ES-I3 (cell line): ENCODE measurements at regions not wholly inside any gene's neighbourhood (a gene's known extent, or its start where the extent isn't known, plus 50 kb on each side); places are given as distances from the start of the nearest gene placed in this dataset.

Source experiments
- H3K36me3 ChIP-seq: 2 replicates; pipeline ENCODE4 v1.6.1; 2013; ENCODE audit warnings: mild to moderate bottlenecking, low read length, control low read depth, moderate library complexity; ENCODE audit not compliant: insufficient read depth
- H3K4me1 ChIP-seq: 2 replicates; pipeline ENCODE4 v1.6.1; 2013; ENCODE audit warnings: mild to moderate bottlenecking, control low read depth, low read length; ENCODE audit not compliant: insufficient read depth
- H3K9ac ChIP-seq: 2 replicates; pipeline ENCODE4 v1.6.1; 2013; ENCODE audit warnings: low read depth, mild to moderate bottlenecking, low read length, moderate library complexity
- H3K9me3 ChIP-seq: 2 replicates; pipeline ENCODE4 v1.6.1; 2013; ENCODE audit warnings: mild to moderate bottlenecking, low read length, moderate library complexity; ENCODE audit not compliant: control insufficient read depth, insufficient read depth

DNA sequence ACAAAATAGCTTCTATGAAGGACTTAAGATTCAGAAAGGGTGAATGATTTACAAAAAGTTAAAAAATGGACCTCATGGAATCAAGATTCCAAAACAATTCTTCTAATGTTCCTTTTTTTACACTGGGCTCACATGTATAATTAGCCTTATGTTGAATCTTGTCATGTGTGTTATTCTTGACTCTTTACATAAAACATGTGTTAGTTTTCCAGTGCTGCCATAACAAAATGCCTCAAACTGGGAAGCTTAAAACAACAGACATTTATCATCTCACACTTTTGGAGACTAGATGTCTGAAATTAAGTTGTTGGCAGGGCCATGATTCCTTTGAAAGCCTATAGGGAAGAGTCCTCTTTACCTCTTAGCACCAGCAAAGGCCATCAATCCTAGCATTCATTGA is 192.5 kb upstream of the SORCS1 start:
- no peak overlapping the region for H3K9ac ChIP-seq
- H3K9me3 ChIP-seq, result no peaks in the 10 kb centered on the region
- H3K36me3 ChIP-seq, result no peaks in the 10 kb centered on the region
- H3K4me1 ChIP-seq, result no peaks in the 10 kb centered on the region

DNA sequence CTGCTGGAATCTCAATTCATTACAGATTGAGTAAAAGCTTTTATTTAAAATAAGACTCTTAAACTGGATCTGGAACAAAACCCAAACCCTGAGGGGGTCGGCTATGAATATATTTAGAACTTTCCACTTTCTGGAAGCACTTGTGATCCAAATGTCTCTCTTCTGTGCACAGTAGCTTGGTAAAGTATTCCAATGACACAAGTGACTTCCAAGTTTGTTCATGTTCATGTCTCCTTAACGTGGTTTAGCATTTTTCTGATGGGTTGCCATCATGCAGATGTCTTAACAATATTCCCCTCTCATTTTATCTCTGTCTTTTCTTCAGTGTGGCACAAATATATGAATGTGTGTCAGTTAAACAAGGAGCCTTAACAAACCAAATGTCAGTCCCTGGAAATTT is 191.9 kb upstream of the SORCS1 start:
- Histone ChIP-seq H3K9me3 (no peaks in the 10 kb centered on the region), H3K4me1 (no peaks in the 10 kb centered on the region), H3K9ac (no peak overlapping the region), H3K36me3 (no peaks in the 10 kb centered on the region)

DNA sequence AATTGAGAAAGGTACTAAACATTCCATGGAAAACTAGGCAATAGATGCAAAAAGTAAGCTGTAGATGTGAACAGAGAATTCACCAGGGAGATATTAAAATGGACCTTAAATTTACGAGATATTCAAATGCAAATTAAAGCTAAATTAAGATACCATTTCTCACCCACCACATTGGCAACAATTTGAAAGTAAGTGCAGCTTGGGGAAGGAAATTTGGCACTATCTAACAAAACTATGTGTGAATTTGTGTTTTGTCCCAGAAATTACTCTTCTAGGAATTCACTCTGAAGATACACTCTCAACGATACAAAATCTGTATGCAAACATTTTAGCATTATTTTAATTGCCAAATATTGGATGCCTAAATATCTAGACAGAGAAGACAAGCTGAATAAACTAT is 178.2 kb upstream of the SORCS1 start:
- Histone ChIP-seq H3K9me3 (no peaks in the 10 kb centered on the region), H3K9ac (no peak overlapping the region), H3K36me3 (no peaks in the 10 kb centered on the region), H3K4me1 (no peaks in the 10 kb centered on the region)

DNA sequence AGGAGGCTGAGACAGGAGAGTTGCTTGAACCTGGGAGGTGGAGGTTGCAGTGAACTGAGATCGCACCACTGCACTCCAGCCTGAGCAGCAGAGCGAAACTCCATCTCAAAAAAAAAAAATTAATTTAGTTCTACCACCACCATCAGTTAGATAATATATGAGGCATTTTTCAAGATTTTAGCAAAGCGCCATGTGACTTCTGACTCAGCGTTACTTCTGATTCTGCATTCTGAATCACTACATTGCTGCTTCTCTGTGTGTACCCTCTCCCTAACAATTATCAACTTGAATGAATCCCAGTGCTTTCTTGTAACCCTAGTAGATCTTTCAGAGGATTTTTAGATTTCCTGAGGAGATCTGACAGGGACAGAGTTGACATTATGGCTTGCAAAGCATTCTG is 176.8 kb upstream of the SORCS1 start:
- no peak overlapping the region for H3K9ac ChIP-seq
- no peaks in the 10 kb centered on the region for H3K4me1 ChIP-seq
- no peaks in the 10 kb centered on the region for H3K9me3 ChIP-seq
- no peaks in the 10 kb centered on the region for H3K36me3 ChIP-seq

DNA sequence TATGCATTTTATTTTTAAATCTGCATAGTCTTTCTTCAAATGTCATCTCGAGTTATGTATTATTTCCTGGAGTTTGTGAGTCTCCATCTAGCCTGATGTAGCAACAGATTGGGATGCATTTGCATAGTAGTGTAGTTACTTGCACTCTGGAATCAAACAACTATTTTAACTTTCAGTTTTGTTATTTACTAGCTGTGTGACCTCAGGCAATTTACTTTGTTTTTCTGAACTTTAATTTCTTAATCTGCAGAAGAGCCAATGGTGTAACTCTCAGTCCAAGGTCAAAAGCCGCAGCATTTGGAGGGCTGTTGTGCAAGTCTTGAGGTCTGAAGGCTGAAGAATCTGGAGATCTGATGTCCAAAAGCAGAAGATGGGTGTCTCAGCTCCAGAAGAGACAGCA is 175.8 kb upstream of the SORCS1 start:
- Histone ChIP-seq H3K36me3 (no peaks in the 10 kb centered on the region), H3K4me1 (no peaks in the 10 kb centered on the region), H3K9me3 (no peaks in the 10 kb centered on the region), H3K9ac (no peak overlapping the region)

DNA sequence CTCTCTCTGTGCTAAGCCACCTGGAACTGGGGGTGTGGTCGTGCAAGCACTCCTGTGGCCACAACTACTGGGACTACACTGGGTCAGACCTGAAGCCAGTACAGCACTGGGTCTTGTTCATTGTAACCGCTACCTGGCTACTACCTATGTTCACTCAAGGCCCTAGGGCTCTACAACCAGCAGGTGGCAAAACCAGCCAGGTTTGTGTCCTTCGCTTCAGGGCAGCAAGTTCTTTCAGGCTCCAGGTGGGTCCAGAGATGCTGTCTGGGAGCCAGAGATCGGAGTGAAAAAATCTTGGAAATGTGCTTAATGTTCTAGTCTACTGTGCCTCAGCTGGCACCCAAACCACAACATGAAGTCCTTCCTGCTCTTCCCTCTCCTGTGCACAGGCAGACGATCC is 171.6 kb upstream of the SORCS1 start:
- no peaks in the 10 kb centered on the region for H3K4me1 ChIP-seq
- H3K9me3 ChIP-seq, result no peaks in the 10 kb centered on the region
- H3K9ac ChIP-seq, result no peak overlapping the region
- no peaks in the 10 kb centered on the region for H3K36me3 ChIP-seq

DNA sequence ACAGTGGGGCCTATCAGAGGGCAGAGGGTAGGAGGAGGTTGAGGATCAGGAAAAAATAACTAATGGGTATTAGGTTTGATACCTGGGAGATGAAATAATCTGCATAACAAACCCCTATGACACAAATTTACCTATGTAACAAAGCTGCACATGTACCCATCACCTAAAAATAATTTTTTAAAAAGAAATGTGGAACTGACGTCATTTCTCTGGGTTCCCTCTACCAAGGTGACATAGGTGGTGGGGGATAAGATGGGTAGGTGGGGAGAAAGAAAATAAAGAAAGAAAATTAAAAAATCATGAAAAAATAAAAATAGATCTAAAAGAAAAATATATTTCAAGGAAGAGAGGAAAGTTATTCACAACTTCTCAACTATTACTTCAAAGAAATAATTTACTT is 153.1 kb upstream of the SORCS1 start:
- Histone ChIP-seq H3K4me1 (no peaks in the 10 kb centered on the region), H3K9me3 (no peaks in the 10 kb centered on the region), H3K9ac (no peak overlapping the region), H3K36me3 (no peaks in the 10 kb centered on the region)

DNA sequence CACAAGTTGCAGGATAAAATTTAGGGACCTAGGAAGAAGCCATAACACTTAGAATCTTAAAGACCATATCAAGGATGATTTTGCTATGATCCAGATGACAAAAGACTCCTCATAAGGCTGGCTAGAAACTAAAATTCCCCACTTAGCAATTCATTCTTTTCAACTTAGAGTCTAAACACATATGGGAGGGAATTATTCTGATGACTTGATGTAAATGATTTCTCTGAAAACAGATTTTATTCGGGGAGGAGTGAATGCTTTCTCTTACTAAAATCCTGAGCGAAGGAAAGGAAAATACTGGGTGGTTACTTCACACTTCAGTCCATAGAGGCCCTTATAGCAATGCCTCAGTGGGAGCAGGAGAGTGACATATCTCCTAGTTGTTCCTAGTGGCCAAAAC is 138.7 kb upstream of the SORCS1 start:
- H3K36me3 ChIP-seq, result no peaks in the 10 kb centered on the region
- H3K9ac ChIP-seq, result no peak overlapping the region
- no peaks in the 10 kb centered on the region for H3K9me3 ChIP-seq
- no peaks in the 10 kb centered on the region for H3K4me1 ChIP-seq

DNA sequence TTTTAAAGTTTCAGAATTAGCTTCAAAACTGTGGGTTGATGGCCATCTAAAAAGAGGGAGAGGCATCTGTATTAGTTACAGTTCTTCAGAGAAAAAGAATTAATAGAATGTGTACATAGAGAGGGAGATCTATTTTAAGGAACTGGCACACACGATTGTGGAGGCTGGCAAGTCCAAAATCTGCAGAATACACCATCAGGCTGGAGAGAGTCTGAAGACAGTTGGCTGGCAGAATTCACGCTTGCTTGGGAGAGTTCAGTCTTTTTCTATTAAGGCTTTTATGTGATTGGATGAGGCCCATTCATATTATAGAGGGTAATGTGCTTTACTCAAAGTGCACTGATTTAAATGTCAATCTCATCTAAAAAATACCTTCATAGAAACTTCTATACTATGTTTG is 135.1 kb upstream of the SORCS1 start:
- no peaks in the 10 kb centered on the region for H3K36me3 ChIP-seq
- no peaks in the 10 kb centered on the region for H3K4me1 ChIP-seq
- no peak overlapping the region for H3K9ac ChIP-seq
- H3K9me3 ChIP-seq, result no peaks in the 10 kb centered on the region; the same call in 1 of the 2 replicates

DNA sequence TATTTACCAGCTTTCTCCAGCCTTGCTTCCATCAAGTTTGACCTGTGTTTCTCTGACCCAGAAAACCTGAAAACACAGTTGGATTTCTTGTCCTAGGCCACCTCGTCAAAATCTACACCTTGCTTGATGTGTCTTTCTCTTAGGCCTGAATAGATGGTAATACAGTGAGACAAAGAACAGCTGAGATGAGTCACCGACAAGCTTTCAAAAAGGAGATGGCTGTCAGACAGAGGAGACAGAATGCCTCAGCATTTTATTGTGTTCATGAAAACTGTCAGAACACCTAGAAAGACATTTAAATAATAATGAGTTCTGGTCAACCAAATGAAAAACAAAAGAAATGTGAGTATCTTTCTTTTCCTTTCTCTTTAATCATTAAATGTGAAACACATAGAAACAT is 119.7 kb upstream of the SORCS1 start:
- Histone ChIP-seq H3K9ac (no peak overlapping the region), H3K36me3 (no peaks in the 10 kb centered on the region), H3K9me3 (no peaks in the 10 kb centered on the region), H3K4me1 (no peaks in the 10 kb centered on the region)

DNA sequence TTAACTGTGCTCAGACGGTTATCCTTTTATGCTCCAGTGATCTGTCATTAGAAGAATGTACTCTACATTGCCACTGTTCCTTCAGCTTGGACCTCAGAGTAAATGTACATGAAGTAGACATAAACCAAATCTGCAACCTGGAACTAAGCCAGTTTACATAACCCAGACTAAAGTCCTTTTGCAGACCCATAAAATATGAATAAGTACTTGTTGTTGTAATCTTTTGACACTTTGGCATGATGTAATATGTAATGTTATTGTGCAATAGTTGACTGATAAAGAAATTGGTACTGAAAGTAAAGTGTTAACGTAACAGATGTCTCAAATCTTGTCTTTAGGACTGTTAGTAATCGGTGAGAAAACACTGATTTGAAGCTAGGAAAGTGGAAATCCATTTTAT is 115.8 kb upstream of the SORCS1 start:
- Histone ChIP-seq H3K36me3 (no peaks in the 10 kb centered on the region), H3K9me3 (no peaks in the 10 kb centered on the region), H3K4me1 (no peaks in the 10 kb centered on the region), H3K9ac (no peak overlapping the region)

DNA sequence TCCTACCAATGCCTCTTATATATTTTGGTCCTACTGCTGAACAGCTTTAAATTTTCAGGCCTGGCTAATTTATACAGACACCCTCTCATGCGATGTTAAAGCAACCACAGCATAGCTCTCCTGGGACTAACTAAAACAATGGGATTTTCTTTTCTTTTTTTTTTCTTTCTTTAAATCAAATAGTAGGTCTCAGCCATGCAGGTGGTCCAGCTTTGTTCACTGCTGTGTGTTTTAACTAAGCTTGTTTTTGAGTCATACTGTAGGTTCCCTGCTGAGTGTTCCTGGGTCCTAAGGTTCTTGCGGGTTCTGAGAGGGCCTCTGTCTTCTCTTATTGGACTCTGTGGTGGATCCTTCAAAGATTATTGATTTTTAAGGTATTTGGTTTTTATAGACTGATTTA is 113.1 kb upstream of the SORCS1 start:
- Histone ChIP-seq H3K4me1 (no peaks in the 10 kb centered on the region), H3K9me3 (no peaks in the 10 kb centered on the region), H3K36me3 (no peaks in the 10 kb centered on the region), H3K9ac (no peak overlapping the region)

DNA sequence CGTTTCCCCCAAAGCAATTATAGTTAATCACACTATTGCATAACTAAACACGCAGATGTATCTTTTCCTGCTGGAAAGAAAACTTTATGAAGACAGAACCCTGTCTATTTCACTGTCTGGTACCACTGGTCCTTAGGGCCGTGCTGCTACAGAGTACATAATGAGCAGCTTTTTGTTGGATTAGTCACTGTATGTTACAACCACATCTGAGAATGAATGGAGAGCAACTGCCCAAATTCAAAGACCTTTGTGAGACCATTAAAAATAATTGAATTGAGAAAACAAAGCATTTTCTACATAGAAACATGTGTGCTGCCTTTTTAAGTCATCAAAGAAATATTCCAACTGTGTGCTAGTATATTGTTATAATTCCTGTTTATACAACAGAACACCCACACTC is 111.3 kb upstream of the SORCS1 start:
- Histone ChIP-seq H3K4me1 (no peaks in the 10 kb centered on the region), H3K9me3 (no peaks in the 10 kb centered on the region), H3K9ac (no peak overlapping the region), H3K36me3 (no peaks in the 10 kb centered on the region)

DNA sequence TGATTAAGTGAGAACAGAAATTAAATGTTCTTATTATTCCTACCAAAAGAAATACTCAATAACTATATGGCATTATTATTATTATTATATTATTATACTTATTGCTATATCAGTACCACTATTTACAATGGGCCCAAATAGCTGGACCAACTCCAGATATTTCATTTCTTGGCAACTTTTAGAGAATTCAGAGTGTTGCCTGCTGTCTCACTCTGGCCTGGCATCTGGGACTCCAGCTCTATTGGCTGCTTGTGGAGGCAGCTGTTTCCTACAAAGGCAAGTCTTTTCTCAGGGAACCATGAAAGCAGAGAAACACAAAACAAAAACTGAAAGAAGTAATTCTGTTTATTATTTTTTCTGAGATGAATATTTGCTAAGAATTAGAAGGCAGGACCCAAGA is 105.1 kb upstream of the SORCS1 start:
- Histone ChIP-seq H3K4me1 (no peaks in the 10 kb centered on the region), H3K9ac (no peak overlapping the region), H3K9me3 (no peaks in the 10 kb centered on the region), H3K36me3 (no peaks in the 10 kb centered on the region)

DNA sequence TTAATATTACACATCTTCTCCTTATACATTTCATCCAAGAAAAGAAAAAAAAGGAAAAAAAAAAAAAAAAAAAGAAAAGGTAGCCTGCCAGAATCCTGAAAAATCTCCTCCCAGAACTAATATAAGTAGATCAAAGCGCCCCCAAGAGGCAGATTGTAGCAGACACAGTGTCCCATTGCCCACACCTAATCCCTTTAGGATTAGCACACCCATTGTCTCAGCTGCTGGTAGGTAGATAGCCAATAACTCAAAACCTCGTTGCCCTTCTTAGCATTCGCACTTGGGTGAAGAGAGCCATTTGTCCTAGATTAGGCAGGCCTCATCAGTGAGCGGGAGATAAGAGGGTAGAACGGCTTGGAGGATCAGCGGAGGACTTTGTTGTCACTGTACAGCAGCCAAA is 100.2 kb upstream of the SORCS1 start:
- H3K4me1 ChIP-seq, result no peaks in the 10 kb centered on the region
- H3K36me3 ChIP-seq, result no peaks in the 10 kb centered on the region
- H3K9me3 ChIP-seq, result no peaks in the 10 kb centered on the region
- H3K9ac ChIP-seq, result no peak overlapping the region

DNA sequence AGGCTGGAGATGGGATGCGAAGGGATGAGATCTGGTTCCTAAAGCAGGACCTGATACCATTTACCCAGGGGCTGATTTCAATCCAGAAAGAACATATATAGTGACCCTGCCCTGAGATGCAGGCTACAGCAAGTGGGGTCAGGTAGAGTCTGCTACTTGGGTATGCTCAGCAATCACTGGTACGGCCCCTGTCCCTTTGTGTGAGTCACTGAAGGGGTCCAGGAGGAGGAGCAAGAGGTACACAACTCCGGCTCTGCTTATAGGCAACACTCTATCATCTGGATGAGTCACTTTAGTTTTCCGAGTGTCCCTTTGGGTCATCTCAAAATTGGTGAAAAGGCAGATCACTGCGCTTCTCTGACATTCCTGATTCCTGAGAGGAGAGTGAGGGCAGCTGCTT is 79.6 kb upstream of the SORCS1 start:
- Histone ChIP-seq H3K4me1 (no peaks in the 10 kb centered on the region), H3K9me3 (no peaks in the 10 kb centered on the region), H3K36me3 (no peaks in the 10 kb centered on the region), H3K9ac (no peak overlapping the region)
